ENCODE measurements at regions not wholly inside any gene's neighbourhood (a gene's known extent, or its start where the extent isn't known, plus 50 kb on each side); places are given as distances from the start of the nearest gene placed in this dataset.

- Histone ChIP-seq H3K23ac (ENCODE audit: low read depth, low read length) (no peak overlapping the region), H3K14ac (replicated peaks; ENCODE audit: low read depth, low read length) (no peak overlapping the region), H3K27ac (ENCODE audit: insufficient read depth, low read length) (no peak overlapping the region), H2AK5ac (ENCODE audit: low read depth, low read length) (no peak overlapping the region), H3K4me2 (ENCODE audit: low read depth, low read length) (no peak overlapping the region), H4K20me1 (ENCODE audit: insufficient read depth, low read length) (no peaks in the 10 kb centered on the region), H4K91ac (ENCODE audit: insufficient read depth, low read depth, low read length) (no peak overlapping the region), H3K4ac (ENCODE audit: low read depth, low read length) (no peak overlapping the region), H3K9ac (ENCODE audit: low read depth, low read length) (no peak overlapping the region), H2BK120ac (ENCODE audit: low read depth, low read length) (no peak overlapping the region), H3K4me3 (ENCODE audit: insufficient read depth, low read depth, low read length) (no peak overlapping the region), H3K56ac (ENCODE audit: extremely low read depth, insufficient read depth, low read length) (no peak overlapping the region), H3K36me3 (ENCODE audit: control insufficient read depth, insufficient read depth, low read length) (no peaks in the 10 kb centered on the region), H4K5ac (ENCODE audit: low read depth, low read length) (no peak overlapping the region), H3K9me1 (ENCODE audit: insufficient read depth, low read length) (no peaks in the 10 kb centered on the region), H2AFZ (replicated peaks; ENCODE audit: low read length, poor library complexity) (no peak overlapping the region), H3K27me3 (ENCODE audit: control insufficient read depth, insufficient read depth, low read length) (no peaks in the 10 kb centered on the region), H2AK9ac (replicated peaks; ENCODE audit: low read depth, low read length, poor library complexity) (no peak overlapping the region), H3K4me1 (ENCODE audit: control insufficient read depth, insufficient read depth, low read length) (no peaks in the 10 kb centered on the region), H2BK5ac (ENCODE audit: low read depth, low read length, poor library complexity, severe bottlenecking) (no peak overlapping the region), H3K18ac (ENCODE audit: low read depth, low read length) (no peak overlapping the region), H4K8ac (ENCODE audit: low read depth in 2 of 2, low read length in 2 of 2) (no peak overlapping the region), H3K79me1 (ENCODE audit: low read depth in 1 of 2, low read length in 2 of 2) (no peaks in the 10 kb centered on the region), H2BK15ac (ENCODE audit: low read depth, low read length) (no peak overlapping the region), H2BK20ac (ENCODE audit: low read depth, low read length) (no peak overlapping the region), H3K9me3 (ENCODE audit: control insufficient read depth, insufficient read depth, low read length) (peaks cover 2% of the 10 kb centered on the region; the same call in 1 of the 2 replicates)
- no CpG with 5 or more reads among the region's 2 CpGs for WGBS, 2 experiments (ENCODE audit: extremely low coverage in 2 of 2, insufficient read length in 1 of 2)
- intact Hi-C loops (cut with micrococcal nuclease) (no loop called here), dilution Hi-C loops (cut with HindIII; ENCODE audit: low sequenced_read_pairs, unreplicated experiment) (no loop called here), in situ Hi-C loops (cut with MboI; ENCODE audit: low sequenced_read_pairs) (no loop called here)
- ATAC-seq (ENCODE audit: low read depth) (no peak), DNase-seq (no peak)
- no TSS peak for BruUV-seq (replicated peaks)
- POLR2A ChIA-PET (ENCODE audit: unreplicated experiment), result no interaction called here
- CTCF ChIA-PET, result no interaction called here
- TF ChIP-seq BHLHE40 (IDR thresholded peaks at IDR 0.05; ENCODE audit: low read depth, low read length), result no peak
- no peak for TF ChIP-seq NFE2L2 (IDR thresholded peaks at IDR 0.05; ENCODE audit: low read depth, low read length)
- TF ChIP-seq POLR2A (IDR thresholded peaks at IDR 0.05; ENCODE audit: low read depth, low read length), result no peak
- TF ChIP-seq, protein P1, sequence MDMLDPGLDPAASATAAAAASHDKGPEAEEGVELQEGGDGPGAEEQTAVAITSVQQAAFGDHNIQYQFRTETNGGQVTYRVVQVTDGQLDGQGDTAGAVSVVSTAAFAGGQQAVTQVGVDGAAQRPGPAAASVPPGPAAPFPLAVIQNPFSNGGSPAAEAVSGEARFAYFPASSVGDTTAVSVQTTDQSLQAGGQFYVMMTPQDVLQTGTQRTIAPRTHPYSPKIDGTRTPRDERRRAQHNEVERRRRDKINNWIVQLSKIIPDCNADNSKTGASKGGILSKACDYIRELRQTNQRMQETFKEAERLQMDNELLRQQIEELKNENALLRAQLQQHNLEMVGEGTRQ (IDR thresholded peaks at IDR 0.05; ENCODE audit: low read depth, low read length), result no peak
- TF ChIP-seq, protein P2, sequence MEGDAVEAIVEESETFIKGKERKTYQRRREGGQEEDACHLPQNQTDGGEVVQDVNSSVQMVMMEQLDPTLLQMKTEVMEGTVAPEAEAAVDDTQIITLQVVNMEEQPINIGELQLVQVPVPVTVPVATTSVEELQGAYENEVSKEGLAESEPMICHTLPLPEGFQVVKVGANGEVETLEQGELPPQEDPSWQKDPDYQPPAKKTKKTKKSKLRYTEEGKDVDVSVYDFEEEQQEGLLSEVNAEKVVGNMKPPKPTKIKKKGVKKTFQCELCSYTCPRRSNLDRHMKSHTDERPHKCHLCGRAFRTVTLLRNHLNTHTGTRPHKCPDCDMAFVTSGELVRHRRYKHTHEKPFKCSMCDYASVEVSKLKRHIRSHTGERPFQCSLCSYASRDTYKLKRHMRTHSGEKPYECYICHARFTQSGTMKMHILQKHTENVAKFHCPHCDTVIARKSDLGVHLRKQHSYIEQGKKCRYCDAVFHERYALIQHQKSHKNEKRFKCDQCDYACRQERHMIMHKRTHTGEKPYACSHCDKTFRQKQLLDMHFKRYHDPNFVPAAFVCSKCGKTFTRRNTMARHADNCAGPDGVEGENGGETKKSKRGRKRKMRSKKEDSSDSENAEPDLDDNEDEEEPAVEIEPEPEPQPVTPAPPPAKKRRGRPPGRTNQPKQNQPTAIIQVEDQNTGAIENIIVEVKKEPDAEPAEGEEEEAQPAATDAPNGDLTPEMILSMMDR (conservative IDR thresholded peaks at IDR 0.05; ENCODE audit: low read depth, low read length), result no peak
- no peak for TF ChIP-seq MAZ (IDR thresholded peaks at IDR 0.05; ENCODE audit: borderline replicate concordance, low read depth, low read length)
- TF ChIP-seq MXI1 (IDR thresholded peaks at IDR 0.05; ENCODE audit: borderline replicate concordance, low read depth, low read length), result no peak
- TF ChIP-seq MAFK (IDR thresholded peaks at IDR 0.05; ENCODE audit: low read depth, low read length), result no peak
- no peak for TF ChIP-seq CEBPB (IDR thresholded peaks at IDR 0.05; ENCODE audit: low read depth, low read length)
- no peak for TF ChIP-seq RCOR1 (IDR thresholded peaks at IDR 0.05; ENCODE audit: insufficient replicate concordance, low read length)
- TF ChIP-seq FOS (IDR thresholded peaks at IDR 0.05; ENCODE audit: low read depth, low read length), result no peak
- no peak for TF ChIP-seq SMC3 (IDR thresholded peaks at IDR 0.05; ENCODE audit: low read depth, low read length)
- no peak for TF ChIP-seq RAD21 (IDR thresholded peaks at IDR 0.05; ENCODE audit: low read length)
- no peak for TF ChIP-seq RFX5 (IDR thresholded peaks at IDR 0.05; ENCODE audit: low read depth, low read length)
Observed at GRCh38 chr2:16454621-16455020, 211.0 kb downstream of the CYRIA start.

Measured in IMR-90 (cell line).